ENCODE measurements at regions not wholly inside any gene's neighbourhood (a gene's known extent, or its start where the extent isn't known, plus 50 kb on each side); places are given as distances from the start of the nearest gene placed in this dataset.
A peak's percentile ranks its signal among the peaks of the same experiment; 100 is the strongest.

- no peaks in the 10 kb centered on the region for H3K4me1 ChIP-seq (ENCODE audit: insufficient read depth, low read length)
- DNase-seq (ENCODE audit: insufficient read length, low spot score, missing footprints): peak; percentile 76
- no peak overlapping the region for H3K27ac ChIP-seq (ENCODE audit: low read depth, low read length)
- H3K4me3 ChIP-seq (ENCODE audit: insufficient read depth, low read length): no peak overlapping the region
- TF ChIP-seq CTCF (IDR thresholded peaks at IDR 0.05; ENCODE audit: extremely low read depth, low read depth, low read length): no peak
- H3K4me2 ChIP-seq (ENCODE audit: insufficient read depth, low read length): no peak overlapping the region
- H4K20me1 ChIP-seq (ENCODE audit: insufficient read depth, low read length): no peaks in the 10 kb centered on the region
- H3K36me3 ChIP-seq (ENCODE audit: insufficient read depth, low read length): no peaks in the 10 kb centered on the region
- H3K79me2 ChIP-seq (ENCODE audit: insufficient read depth, low read length): no peaks in the 10 kb centered on the region
- no peaks in the 10 kb centered on the region for H3K27me3 ChIP-seq (ENCODE audit: insufficient read depth, low read length)
- H2AFZ ChIP-seq (ENCODE audit: low read length): no peak overlapping the region
- no peaks in the 10 kb centered on the region for H3K9me3 ChIP-seq (ENCODE audit: low read depth, low read length)
Observed at GRCh38 chr15:79724312-79724711, 172.5 kb downstream of the MTHFS start.

- H3K4me1 ChIP-seq (ENCODE audit: insufficient read depth, low read length): no peaks in the 10 kb centered on the region
- no peak for TF ChIP-seq CTCF (IDR thresholded peaks at IDR 0.05; ENCODE audit: extremely low read depth, low read depth, low read length)
- H3K4me2 ChIP-seq (ENCODE audit: insufficient read depth, low read length): no peak overlapping the region
Observed at GRCh38 chr15:79724804-79725203, 172.0 kb downstream of the MTHFS start.

GRCh38 chr15:79728867-79729266, 167.9 kb downstream of the MTHFS start:
- Histone ChIP-seq H4K20me1 (ENCODE audit: insufficient read depth, low read length) (no peaks in the 10 kb centered on the region), H3K79me2 (ENCODE audit: insufficient read depth, low read length) (no peaks in the 10 kb centered on the region), H3K4me1 (ENCODE audit: insufficient read depth, low read length) (no peaks in the 10 kb centered on the region), H3K27ac (ENCODE audit: low read depth, low read length) (no peak overlapping the region), H3K4me2 (ENCODE audit: insufficient read depth, low read length) (no peak overlapping the region), H3K27me3 (ENCODE audit: insufficient read depth, low read length) (peaks cover 8% of the 10 kb centered on the region), H3K4me3 (ENCODE audit: insufficient read depth, low read length) (no peak overlapping the region), H3K36me3 (ENCODE audit: insufficient read depth, low read length) (no peaks in the 10 kb centered on the region), H2AFZ (ENCODE audit: low read length) (no peak overlapping the region), H3K9me3 (ENCODE audit: low read depth, low read length) (no peaks in the 10 kb centered on the region)
- DNase-seq (ENCODE audit: insufficient read length, low spot score, missing footprints): no peak
- no peak for TF ChIP-seq CTCF (IDR thresholded peaks at IDR 0.05; ENCODE audit: extremely low read depth, low read depth, low read length)

More at GRCh38 chr15:79724804-79725203, 172.0 kb downstream of the MTHFS start:
- Histone ChIP-seq H3K9me3 (ENCODE audit: low read depth, low read length) (no peaks in the 10 kb centered on the region), H3K79me2 (ENCODE audit: insufficient read depth, low read length) (no peaks in the 10 kb centered on the region), H4K20me1 (ENCODE audit: insufficient read depth, low read length) (no peaks in the 10 kb centered on the region), H3K36me3 (ENCODE audit: insufficient read depth, low read length) (no peaks in the 10 kb centered on the region), H3K4me3 (ENCODE audit: insufficient read depth, low read length) (no peak overlapping the region), H3K27me3 (ENCODE audit: insufficient read depth, low read length) (peaks cover 4% of the 10 kb centered on the region), H3K27ac (ENCODE audit: low read depth, low read length) (no peak overlapping the region), H2AFZ (ENCODE audit: low read length) (no peak overlapping the region)
- DNase-seq (ENCODE audit: insufficient read length, low spot score, missing footprints): no peak

- Histone ChIP-seq H3K4me2 (ENCODE audit: insufficient read depth, low read length) (no peak overlapping the region), H3K4me3 (ENCODE audit: insufficient read depth, low read length) (no peak overlapping the region), H2AFZ (ENCODE audit: low read length) (no peak overlapping the region), H3K79me2 (ENCODE audit: insufficient read depth, low read length) (no peaks in the 10 kb centered on the region), H3K4me1 (ENCODE audit: insufficient read depth, low read length) (no peaks in the 10 kb centered on the region), H3K36me3 (ENCODE audit: insufficient read depth, low read length) (no peaks in the 10 kb centered on the region), H3K27ac (ENCODE audit: low read depth, low read length) (no peak overlapping the region), H4K20me1 (ENCODE audit: insufficient read depth, low read length) (no peaks in the 10 kb centered on the region), H3K27me3 (ENCODE audit: insufficient read depth, low read length) (peaks cover 1% of the 10 kb centered on the region), H3K9me3 (ENCODE audit: low read depth, low read length) (no peaks in the 10 kb centered on the region)
- no peak for DNase-seq (ENCODE audit: insufficient read length, low spot score, missing footprints)
- TF ChIP-seq CTCF (IDR thresholded peaks at IDR 0.05; ENCODE audit: extremely low read depth, low read depth, low read length): no peak
Observed at GRCh38 chr15:79736435-79737000, 160.3 kb downstream of the MTHFS start.

Data from osteoblast (primary cell).